Loucy (cell line): ENCODE measurements at regions not wholly inside any gene's neighbourhood (a gene's known extent, or its start where the extent isn't known, plus 50 kb on each side); places are given as distances from the start of the nearest gene placed in this dataset.

Experiments used
- H2AFZ ChIP-seq: fragments of 200-600 bp; sonication (generic); 2 replicates; pipeline ENCODE4 v1.6.0; 2016; ENCODE audit warnings: antibody characterized with exemption, mild to moderate bottlenecking, low read length, moderate library complexity
- H3F3A ChIP-seq: fragments of 200-600 bp; 2 replicates; pipeline ENCODE4 v1.6.0; 2016; ENCODE audit warnings: antibody characterized with exemption, low read depth, mild to moderate bottlenecking
- H3K27me3 ChIP-seq: fragments of 200-600 bp; sonication (generic); 2 replicates; pipeline ENCODE4 v1.6.1; 2014; ENCODE audit warnings: low read length, mild to moderate bottlenecking; ENCODE audit not compliant: insufficient read depth, poor library complexity, severe bottlenecking
- H3K36me3 ChIP-seq: fragments of 200-600 bp; sonication (generic); 2 replicates; pipeline ENCODE4 v1.6.1; 2016; ENCODE audit warnings: low read length; ENCODE audit not compliant: insufficient read depth
- H3K4me1 ChIP-seq: fragments of 200-600 bp; sonication (generic); 2 replicates; pipeline ENCODE4 v1.5.1; 2014; ENCODE audit warnings: low read length, mild to moderate bottlenecking; ENCODE audit not compliant: insufficient read depth, poor library complexity, severe bottlenecking
- H3K4me2 ChIP-seq: fragments of 200-600 bp; sonication (generic); 2 replicates; pipeline ENCODE4 v1.6.0; 2014; ENCODE audit warnings: antibody characterized with exemption, low read length, low read depth, mild to moderate bottlenecking; ENCODE audit not compliant: poor library complexity, severe bottlenecking
- H3K4me3 ChIP-seq: fragments of 200-600 bp; sonication (generic); 2 replicates; pipeline ENCODE4 v1.5.1; 2014; ENCODE audit warnings: low read length, mild to moderate bottlenecking, mixed read lengths; ENCODE audit not compliant: poor library complexity, severe bottlenecking
- H3K79me2 ChIP-seq: fragments of 200-600 bp; sonication (generic); 2 replicates; pipeline ENCODE4 v1.6.1; 2014; ENCODE audit warnings: low read length; ENCODE audit not compliant: insufficient read depth
- H3K9ac ChIP-seq: fragments of 200-600 bp; sonication (generic); 2 replicates; pipeline ENCODE4 v1.6.0; 2014; ENCODE audit warnings: mild to moderate bottlenecking, low read depth, low read length, moderate library complexity; ENCODE audit not compliant: poor library complexity, severe bottlenecking
- H3K9me2 ChIP-seq: fragments of 200-600 bp; sonication (generic); replicated peaks from 2 replicates; pipeline ENCODE4 v1.6.1; 2016; ENCODE audit warnings: low read depth, low read length, mixed read lengths
- H3K9me3 ChIP-seq: fragments of 200-600 bp; sonication (generic); 2 replicates; pipeline ENCODE4 v1.6.1; 2014; ENCODE audit warnings: mild to moderate bottlenecking, antibody characterized with exemption, low read length, low read depth; ENCODE audit not compliant: insufficient read depth
- H4K20me1 ChIP-seq: fragments of 200-600 bp; sonication (generic); 2 replicates; pipeline ENCODE4 v1.6.0; 2014; ENCODE audit warnings: antibody characterized with exemption, low read length, mild to moderate bottlenecking; ENCODE audit not compliant: insufficient read depth, poor library complexity, severe bottlenecking
- EZH2phosphoT487 ChIP-seq: fragments of 200-600 bp; IDR thresholded peaks from 2 replicates; pipeline ENCODE4 v1.6.1; 2018; ENCODE audit warnings: antibody characterized with exemption, mild to moderate bottlenecking, moderate library complexity, borderline replicate concordance
- TF ChIP-seq, protein P1 (sequence below): fragments of 200-600 bp; sonication (generic); conservative IDR thresholded peaks from 2 replicates; pipeline ENCODE4 v1.5.1; 2014; ENCODE audit warnings: mild to moderate bottlenecking, antibody characterized with exemption, low read length

DNA sequence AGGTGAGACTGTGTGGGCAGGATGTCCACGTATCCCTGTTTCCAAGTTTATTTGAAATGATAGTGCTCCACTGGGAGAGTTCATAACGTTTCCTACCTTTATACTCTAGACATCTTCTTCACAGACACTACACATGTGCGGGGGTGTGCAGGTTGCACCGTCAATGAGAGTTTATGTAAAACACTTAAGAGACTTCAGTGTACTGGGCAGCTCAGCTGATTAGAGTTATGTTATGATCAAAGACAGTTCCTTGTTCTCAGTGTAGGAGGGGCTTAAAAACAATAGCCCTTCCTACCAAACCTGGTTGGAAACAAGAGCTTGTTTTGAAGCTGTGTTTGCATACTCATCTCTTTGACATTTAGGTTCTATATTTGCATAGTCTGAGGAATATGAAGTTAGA lies 326.9 kb upstream of the AGA start:
- Histone ChIP-seq H3K27me3 (no peaks in the 10 kb centered on the region), H3F3A (no peaks in the 10 kb centered on the region), H3K9me3 (no peaks in the 10 kb centered on the region; the same call in 1 of the 2 replicates), H3K4me1 (no peaks in the 10 kb centered on the region), H2AFZ (no peak overlapping the region), H3K36me3 (no peaks in the 10 kb centered on the region), H3K4me2 (no peak overlapping the region), H3K79me2 (no peaks in the 10 kb centered on the region), H3K9ac (no peak overlapping the region), H4K20me1 (no peaks in the 10 kb centered on the region), H3K4me3 (no peak overlapping the region), H3K9me2 (0 out of 2 replicates have a peak, but pooled peaks cover 4% of the 10 kb centered on the region)
- TF ChIP-seq, protein P1, sequence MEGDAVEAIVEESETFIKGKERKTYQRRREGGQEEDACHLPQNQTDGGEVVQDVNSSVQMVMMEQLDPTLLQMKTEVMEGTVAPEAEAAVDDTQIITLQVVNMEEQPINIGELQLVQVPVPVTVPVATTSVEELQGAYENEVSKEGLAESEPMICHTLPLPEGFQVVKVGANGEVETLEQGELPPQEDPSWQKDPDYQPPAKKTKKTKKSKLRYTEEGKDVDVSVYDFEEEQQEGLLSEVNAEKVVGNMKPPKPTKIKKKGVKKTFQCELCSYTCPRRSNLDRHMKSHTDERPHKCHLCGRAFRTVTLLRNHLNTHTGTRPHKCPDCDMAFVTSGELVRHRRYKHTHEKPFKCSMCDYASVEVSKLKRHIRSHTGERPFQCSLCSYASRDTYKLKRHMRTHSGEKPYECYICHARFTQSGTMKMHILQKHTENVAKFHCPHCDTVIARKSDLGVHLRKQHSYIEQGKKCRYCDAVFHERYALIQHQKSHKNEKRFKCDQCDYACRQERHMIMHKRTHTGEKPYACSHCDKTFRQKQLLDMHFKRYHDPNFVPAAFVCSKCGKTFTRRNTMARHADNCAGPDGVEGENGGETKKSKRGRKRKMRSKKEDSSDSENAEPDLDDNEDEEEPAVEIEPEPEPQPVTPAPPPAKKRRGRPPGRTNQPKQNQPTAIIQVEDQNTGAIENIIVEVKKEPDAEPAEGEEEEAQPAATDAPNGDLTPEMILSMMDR = no peak
- no peak for TF ChIP-seq EZH2phosphoT487

DNA sequence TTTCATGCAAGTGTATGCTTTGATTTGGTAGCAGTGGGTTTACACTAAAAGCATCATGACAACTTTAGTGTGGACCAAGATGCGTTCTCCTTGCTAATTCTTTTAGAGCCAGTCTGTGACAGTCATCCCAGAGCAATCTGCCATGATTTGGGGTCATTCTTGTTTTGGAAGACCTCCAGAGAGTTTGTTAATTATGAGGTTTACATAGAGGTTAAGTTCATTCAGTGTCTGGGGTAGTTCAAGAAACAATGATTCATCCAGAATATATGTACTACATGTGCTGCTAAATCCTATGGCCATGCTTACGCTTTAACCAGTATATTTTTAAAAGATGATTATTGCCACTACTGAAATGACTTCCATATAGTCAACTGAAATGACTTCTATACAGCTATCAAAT lies 328.5 kb upstream of the AGA start:
- no peak overlapping the region for H3K4me3 ChIP-seq
- no peak overlapping the region for H3K9ac ChIP-seq
- H3K4me1 ChIP-seq = no peaks in the 10 kb centered on the region
- no peak overlapping the region for H2AFZ ChIP-seq
- H3K9me3 ChIP-seq = no peaks in the 10 kb centered on the region
- no peaks in the 10 kb centered on the region for H3K79me2 ChIP-seq
- no peaks in the 10 kb centered on the region for H3K36me3 ChIP-seq
- H3K9me2 ChIP-seq = 0 out of 2 replicates have a peak, but pooled peaks cover 4% of the 10 kb centered on the region
- no peak for TF ChIP-seq EZH2phosphoT487
- TF ChIP-seq, protein P1 = no peak
- H3F3A ChIP-seq = no peaks in the 10 kb centered on the region
- H3K4me2 ChIP-seq = no peak overlapping the region
- no peaks in the 10 kb centered on the region for H4K20me1 ChIP-seq
- H3K27me3 ChIP-seq = no peaks in the 10 kb centered on the region

DNA sequence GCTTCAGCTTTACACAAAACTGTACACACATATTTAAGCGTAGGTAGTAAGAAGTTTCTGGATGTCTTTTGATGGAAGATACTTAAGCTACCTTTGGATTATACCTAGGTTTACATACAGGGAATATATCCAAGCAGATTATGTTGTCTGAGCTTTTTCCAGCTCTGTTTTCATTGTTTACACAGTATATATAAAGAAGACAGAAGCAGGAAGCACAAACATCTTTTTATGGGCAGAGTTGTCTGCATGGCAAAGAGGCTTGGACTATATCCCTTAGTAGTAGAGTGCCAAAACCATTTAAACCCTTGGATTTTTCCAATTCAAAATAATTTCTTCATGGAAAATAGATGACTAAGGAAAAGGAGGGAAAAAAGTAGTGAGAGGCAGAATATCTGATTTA lies 329.4 kb upstream of the AGA start:
- TF ChIP-seq, protein P1 = no peak
- no peak for TF ChIP-seq EZH2phosphoT487

More for the DNA sequence above, 329.4 kb upstream of the AGA start:
- Histone ChIP-seq H3K27me3 (no peaks in the 10 kb centered on the region), H3K9me2 (0 out of 2 replicates have a peak, but pooled peaks cover 4% of the 10 kb centered on the region), H3K9ac (no peak overlapping the region), H2AFZ (no peak overlapping the region), H3K4me3 (no peak overlapping the region), H3K9me3 (no peaks in the 10 kb centered on the region), H4K20me1 (no peaks in the 10 kb centered on the region), H3K4me1 (no peaks in the 10 kb centered on the region), H3K36me3 (no peaks in the 10 kb centered on the region), H3K79me2 (no peaks in the 10 kb centered on the region), H3F3A (no peaks in the 10 kb centered on the region), H3K4me2 (no peak overlapping the region)
